GM18861 (cell line): ENCODE measurements at regions not wholly inside any gene's neighbourhood (a gene's known extent, or its start where the extent isn't known, plus 50 kb on each side); places are given as distances from the start of the nearest gene placed in this dataset.
"Not testable (repeated sequence)": the region's sequence is repeated elsewhere in the genome, so short reads cannot be mapped to it uniquely, and the experiment has no call there.

ENCODE experiments used
- ATAC-seq: cut with Tn5 transposase; IDR thresholded peaks from one replicate; pipeline ENCODE4 v1.9.1; 2021; ENCODE audit not compliant: unreplicated experiment

GRCh38 chr16:9603316-9603715, 511.9 kb downstream of the HAPSTR1 start:
- no peak for ATAC-seq

GRCh38 chr16:9607515-9608230, 516.2 kb downstream of the HAPSTR1 start:
- ATAC-seq: no peak

DNA sequence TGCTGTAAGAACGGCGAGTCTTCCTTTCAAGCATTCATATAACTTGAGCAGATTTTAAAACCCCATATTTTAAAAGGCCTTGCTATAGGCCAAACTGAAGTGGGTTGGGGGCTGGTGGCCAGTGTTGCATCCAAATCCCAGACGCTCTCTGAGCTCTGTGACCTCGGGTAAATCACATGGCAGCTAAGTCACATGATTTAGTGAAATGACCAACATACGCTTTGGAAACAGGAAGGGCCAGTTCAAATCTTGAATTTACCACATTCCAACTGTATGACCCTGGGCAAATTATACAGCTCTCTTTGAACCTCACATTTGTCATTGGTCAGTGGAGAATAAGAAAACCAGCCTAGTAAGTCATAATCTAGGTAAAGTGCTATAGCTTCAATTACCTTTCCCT, 519.3 kb downstream of the HAPSTR1 start:
- ATAC-seq: no peak

DNA sequence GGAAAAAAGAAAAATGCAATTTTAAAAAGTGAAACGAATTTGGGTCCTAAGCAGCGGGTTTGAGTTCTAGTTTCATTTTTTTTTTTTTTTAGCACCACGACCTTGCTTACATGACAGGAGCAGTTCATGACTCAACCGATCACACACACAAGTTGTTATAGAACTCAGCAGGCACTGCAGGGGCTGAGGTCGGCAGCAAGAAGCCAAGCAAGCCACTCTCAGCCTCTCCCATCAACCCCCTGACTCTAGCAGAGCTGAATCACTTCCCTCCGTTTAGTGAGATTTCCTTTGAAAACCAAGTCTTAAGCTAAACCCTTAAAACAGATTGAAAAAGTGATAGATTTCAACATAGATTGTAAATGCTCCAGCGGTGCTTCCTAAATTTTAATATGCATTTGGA, 520.8 kb downstream of the HAPSTR1 start:
- no peak for ATAC-seq

- no peak for ATAC-seq
Measured at GRCh38 chr16:9614389-9614788, 522.9 kb downstream of the HAPSTR1 start.

GRCh38 chr16:9622268-9622667, 530.8 kb downstream of the HAPSTR1 start:
- no peak for ATAC-seq

- ATAC-seq: no peak
Measured at GRCh38 chr16:9625122-9625521, 533.7 kb downstream of the HAPSTR1 start.

DNA sequence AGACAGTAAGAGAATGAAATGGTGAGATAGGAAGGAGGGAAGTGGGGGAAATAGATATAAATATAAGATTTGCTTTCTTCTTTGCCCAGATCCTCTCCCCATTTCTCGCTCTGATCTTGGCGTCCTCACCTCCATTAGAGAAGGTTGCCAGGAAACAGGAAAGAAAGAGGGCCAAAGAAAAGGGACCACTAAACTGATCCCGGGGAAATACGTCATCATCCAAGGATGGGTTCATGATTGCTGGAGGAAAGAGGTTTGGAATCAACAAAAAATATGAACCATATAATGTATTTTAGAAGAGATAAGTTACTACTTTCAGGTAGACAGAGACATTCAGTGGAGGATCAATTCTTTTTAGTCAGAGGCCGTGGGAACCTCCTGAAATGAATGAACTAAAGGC, 536.0 kb downstream of the HAPSTR1 start:
- ATAC-seq: no peak

GRCh38 chr16:9630119-9630518, 538.7 kb downstream of the HAPSTR1 start:
- ATAC-seq: no peak

DNA sequence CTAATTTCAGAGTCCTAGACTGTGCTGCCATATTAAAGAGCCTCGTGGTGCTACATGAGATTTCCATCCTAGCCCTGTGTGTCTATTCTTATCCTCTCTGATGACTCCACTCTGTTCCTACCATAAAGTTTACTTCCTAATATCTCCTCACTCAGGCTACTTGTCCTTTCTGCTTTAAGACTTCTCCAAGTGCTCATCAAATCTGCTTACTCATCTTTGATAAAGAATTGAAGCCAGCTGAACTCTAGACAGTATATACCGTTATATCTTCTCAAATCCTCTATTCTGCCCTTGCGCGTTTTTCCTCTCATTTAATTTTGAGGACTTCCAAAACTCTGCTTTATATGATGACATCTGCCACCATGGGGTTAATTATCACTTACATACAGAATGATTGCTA, 539.5 kb downstream of the HAPSTR1 start:
- ATAC-seq: no peak

- ATAC-seq: no peak
Measured at GRCh38 chr16:9633844-9634243, 542.4 kb downstream of the HAPSTR1 start.

GRCh38 chr16:9635150-9635720, 543.8 kb downstream of the HAPSTR1 start:
- not testable (repeated sequence) for ATAC-seq

GRCh38 chr16:9644258-9644657, 538.0 kb downstream of the GRIN2A start:
- ATAC-seq: no peak

DNA sequence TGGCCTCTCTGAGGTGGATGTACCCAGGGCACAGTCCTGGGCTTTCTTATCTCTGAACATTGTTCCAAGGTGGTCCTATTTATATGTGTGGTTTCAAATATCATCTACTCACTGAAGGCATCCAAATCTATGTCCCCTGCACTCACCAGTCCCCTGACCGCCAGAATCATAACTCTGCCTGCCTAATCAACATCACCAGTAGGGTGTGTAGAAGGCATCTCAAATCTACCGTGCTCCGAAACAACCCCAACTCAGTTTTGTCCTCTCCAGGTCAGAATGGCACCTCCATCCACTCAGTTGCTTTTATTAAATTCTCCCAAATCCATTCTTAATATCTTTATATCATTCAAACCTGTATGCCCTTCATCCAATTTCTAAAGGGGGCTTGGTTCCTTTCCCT, 536.3 kb downstream of the GRIN2A start:
- ATAC-seq: no peak

- no peak for ATAC-seq
Measured at GRCh38 chr16:9647981-9648701, 534.1 kb downstream of the GRIN2A start.

GRCh38 chr16:9650284-9650683, 531.9 kb downstream of the GRIN2A start:
- ATAC-seq: no peak

- ATAC-seq: no peak
Measured at GRCh38 chr16:9655051-9655450, 527.2 kb downstream of the GRIN2A start.

DNA sequence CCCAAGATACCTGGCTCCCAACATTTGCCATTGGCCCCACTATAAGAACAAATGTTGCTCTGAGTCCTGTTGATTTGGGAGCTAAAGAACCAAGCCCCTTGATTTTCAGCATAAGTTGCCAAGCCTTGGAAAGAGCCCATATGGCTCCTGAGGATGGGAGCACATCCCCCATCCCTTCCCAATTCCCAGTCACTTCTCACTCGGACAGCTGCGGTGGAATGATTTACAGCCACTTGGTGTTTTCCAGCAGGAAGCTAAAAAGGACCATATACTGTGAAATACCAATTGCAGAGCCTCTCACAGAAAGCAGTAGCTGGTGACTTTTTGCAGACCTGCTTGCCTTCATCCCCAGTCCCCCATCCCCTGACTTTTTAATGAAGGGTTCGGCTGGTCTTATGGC, 524.6 kb downstream of the GRIN2A start:
- ATAC-seq: no peak

DNA sequence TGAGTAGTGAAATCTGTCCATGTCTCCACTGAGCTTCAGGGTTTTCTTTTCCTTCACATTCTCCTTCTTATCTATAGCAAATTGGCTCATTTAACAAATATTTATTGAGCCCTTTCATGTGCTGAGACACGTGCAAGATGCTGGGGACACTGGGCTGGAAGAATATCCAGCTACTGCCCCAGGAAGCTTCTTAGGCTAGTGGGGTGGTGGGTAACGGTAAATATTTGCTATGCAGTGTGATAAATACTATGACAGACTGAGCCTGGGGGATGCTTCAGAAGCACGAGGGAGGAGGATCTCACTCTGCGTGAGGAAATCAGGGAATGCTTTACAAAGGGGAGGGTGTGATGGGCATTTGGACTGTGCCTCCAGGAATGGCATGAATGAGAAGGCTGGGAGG, 524.1 kb downstream of the GRIN2A start:
- ATAC-seq: no peak

DNA sequence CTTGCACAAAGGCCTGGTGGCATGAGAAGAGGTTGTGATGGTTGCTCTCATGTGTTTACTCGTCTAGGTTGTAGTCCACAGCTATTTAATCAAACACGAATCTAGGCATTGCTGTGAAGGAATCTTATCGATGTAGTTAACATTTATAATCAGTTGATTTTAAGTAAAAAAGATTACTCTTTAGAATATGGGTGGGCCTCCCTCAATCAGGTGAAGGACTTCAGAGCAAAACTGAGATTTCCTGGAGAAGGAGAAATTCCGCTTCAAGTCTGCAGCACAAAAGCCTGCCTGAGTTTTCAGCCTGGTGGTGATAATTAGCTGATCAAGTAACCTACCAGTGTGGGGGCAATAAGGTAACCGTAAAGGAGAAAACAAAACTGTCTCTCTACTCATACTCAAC, 523.6 kb downstream of the GRIN2A start:
- ATAC-seq: no peak

- no peak for ATAC-seq
Measured at GRCh38 chr16:9660898-9661297, 521.3 kb downstream of the GRIN2A start.

- ATAC-seq: no peak
Measured at GRCh38 chr16:9661336-9662017, 520.8 kb downstream of the GRIN2A start.
